DND-41 (cell line): ENCODE measurements at regions not wholly inside any gene's neighbourhood (a gene's known extent, or its start where the extent isn't known, plus 50 kb on each side); places are given as distances from the start of the nearest gene placed in this dataset.

Experiments used
- CTCF ChIP-seq: IDR thresholded peaks from 2 replicates; pipeline ENCODE4 v1.5.1; 2012; ENCODE audit warnings: borderline replicate concordance, low read length, moderate library complexity, mild to moderate bottlenecking; ENCODE audit not compliant: poor library complexity, severe bottlenecking; ENCODE audit errors: extremely low read depth
- EZH2 ChIP-seq: IDR thresholded peaks from 3 replicates; pipeline ENCODE4 v1.6.1; 2012; ENCODE audit warnings: borderline replicate concordance, low read depth, mild to moderate bottlenecking, moderate library complexity, low read length, inconsistent platforms; ENCODE audit not compliant: severe bottlenecking

- TF ChIP-seq CTCF (no peak), EZH2 (no peak)
Measured at GRCh38 chr5:111930449-111930848, 173.5 kb upstream of the NREP start.
